ENCODE measurements at regions not wholly inside any gene's neighbourhood (a gene's known extent, or its start where the extent isn't known, plus 50 kb on each side); places are given as distances from the start of the nearest gene placed in this dataset.

DNA sequence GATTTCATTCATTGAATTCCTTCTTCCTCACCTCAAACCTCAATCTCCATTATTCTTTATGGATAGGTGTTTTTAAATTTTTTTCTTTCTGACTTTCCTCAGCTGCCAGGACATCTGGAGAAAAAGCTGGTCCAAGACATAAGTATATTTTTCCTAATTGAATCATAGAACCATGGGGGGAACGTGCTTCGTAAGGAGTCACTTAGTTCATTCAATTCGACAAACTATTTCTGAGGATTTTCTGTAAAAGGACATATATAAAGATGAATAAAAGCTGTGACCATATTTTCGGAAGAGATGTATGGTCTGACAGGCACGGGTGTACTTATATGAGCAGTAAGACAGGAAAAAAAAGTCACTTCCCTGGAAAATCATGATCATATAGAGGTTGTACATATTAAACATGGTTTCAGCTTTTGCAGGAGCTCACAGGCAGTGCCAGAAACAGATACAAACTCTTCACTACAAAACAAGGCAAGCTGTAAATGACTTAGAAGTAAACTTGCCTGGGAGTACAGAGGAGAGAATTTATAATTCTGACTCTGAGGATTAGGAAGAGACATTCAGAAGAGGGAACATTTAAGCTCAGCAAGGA is 88.2 kb upstream of the EGR2 start:
- TF ChIP-seq, protein P1, sequence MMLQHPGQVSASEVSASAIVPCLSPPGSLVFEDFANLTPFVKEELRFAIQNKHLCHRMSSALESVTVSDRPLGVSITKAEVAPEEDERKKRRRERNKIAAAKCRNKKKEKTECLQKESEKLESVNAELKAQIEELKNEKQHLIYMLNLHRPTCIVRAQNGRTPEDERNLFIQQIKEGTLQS (CRISPR knock-in tag; IDR thresholded peaks at IDR 0.05), result no peak
- no peak for TF ChIP-seq HES4 (CRISPR knock-in tag; IDR thresholded peaks at IDR 0.05; ENCODE audit: borderline replicate concordance)
- TF ChIP-seq, protein P2, sequence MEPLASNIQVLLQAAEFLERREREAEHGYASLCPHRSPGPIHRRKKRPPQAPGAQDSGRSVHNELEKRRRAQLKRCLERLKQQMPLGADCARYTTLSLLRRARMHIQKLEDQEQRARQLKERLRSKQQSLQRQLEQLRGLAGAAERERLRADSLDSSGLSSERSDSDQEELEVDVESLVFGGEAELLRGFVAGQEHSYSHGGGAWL (CRISPR knock-in tag; IDR thresholded peaks at IDR 0.05), result no peak
- TF ChIP-seq SALL1 (CRISPR knock-in tag; IDR thresholded peaks at IDR 0.05), result no peak
- TF ChIP-seq, protein P3, sequence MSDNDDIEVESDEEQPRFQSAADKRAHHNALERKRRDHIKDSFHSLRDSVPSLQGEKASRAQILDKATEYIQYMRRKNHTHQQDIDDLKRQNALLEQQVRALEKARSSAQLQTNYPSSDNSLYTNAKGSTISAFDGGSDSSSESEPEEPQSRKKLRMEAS (IDR thresholded peaks at IDR 0.05), result no peak
- no peak for TF ChIP-seq ZNF7 (CRISPR knock-in tag; IDR thresholded peaks at IDR 0.05)
- TF ChIP-seq, protein P4, sequence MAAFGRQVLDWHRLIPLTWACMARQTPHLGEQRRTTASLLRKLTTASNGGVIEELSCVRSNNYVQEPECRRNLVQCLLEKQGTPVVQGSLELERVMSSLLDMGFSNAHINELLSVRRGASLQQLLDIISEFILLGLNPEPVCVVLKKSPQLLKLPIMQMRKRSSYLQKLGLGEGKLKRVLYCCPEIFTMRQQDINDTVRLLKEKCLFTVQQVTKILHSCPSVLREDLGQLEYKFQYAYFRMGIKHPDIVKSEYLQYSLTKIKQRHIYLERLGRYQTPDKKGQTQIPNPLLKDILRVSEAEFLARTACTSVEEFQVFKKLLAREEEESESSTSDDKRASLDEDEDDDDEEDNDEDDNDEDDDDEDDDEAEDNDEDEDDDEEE (CRISPR knock-in tag; IDR thresholded peaks at IDR 0.05), result no peak
- TF ChIP-seq ZSCAN25 (CRISPR knock-in tag; IDR thresholded peaks at IDR 0.05), result no peak
- no peak for TF ChIP-seq KDM3A (CRISPR knock-in tag; IDR thresholded peaks at IDR 0.05; ENCODE audit: low read depth)
- no peak for TF ChIP-seq ZNF598 (CRISPR knock-in tag; IDR thresholded peaks at IDR 0.05; ENCODE audit: borderline replicate concordance)
- TF ChIP-seq MED8 (CRISPR knock-in tag; IDR thresholded peaks at IDR 0.05; ENCODE audit: insufficient replicate concordance), result no peak
- CTCF ChIA-PET (ENCODE audit: low intra/inter-chr PET ratio, low total read pairs), result no interaction called here
- in situ Hi-C loops (cut with HindIII; ENCODE audit: extremely low pct_ligation_motif_present, low pct_unique_long_range_greater_than_20kb) (no loop called here), intact Hi-C loops (cut with micrococcal nuclease; ENCODE audit: unreplicated experiment) (no loop called here)
- no peak overlapping the region for H3K4me3 ChIP-seq (replicated peaks in 1 of 3; ENCODE audit: insufficient read depth in 1 of 3, low read depth in 2 of 3, low read length in 3 of 3)
- ATAC-seq (no peak), DNase-seq (ENCODE audit: low spot score) (no peak), FAIRE-seq (no peak)
- no peaks in the 10 kb centered on the region for H4K20me1 ChIP-seq (ENCODE audit: insufficient read depth, low read length)
- 0% methylated on average over 5 of the region's 5 CpGs for WGBS (ENCODE audit: low lambda C conversion rate)
- H3K36me3 ChIP-seq (replicated peaks in 1 of 2; ENCODE audit: control insufficient read depth in 1 of 2, insufficient read depth in 2 of 2, low read length in 2 of 2), result no peaks in the 10 kb centered on the region
- H3K27me3 ChIP-seq (ENCODE audit: control insufficient read depth in 1 of 2, insufficient read depth in 2 of 2, low read length in 2 of 2), result no peaks in the 10 kb centered on the region
- POLR2A ChIA-PET, result no interaction called here
- H3K79me2 ChIP-seq (ENCODE audit: insufficient read depth, low read length), result no peaks in the 10 kb centered on the region
- H2AFZ ChIP-seq (ENCODE audit: low read length), result no peak overlapping the region
- H3K4me1 ChIP-seq (ENCODE audit: insufficient read depth, low read length), result no peaks in the 10 kb centered on the region
- no peak overlapping the region for H3K4me2 ChIP-seq (ENCODE audit: low read depth, low read length)
- no peak overlapping the region for H3K27ac ChIP-seq (ENCODE audit: extremely low read length, insufficient read depth, low read length)
- no peak overlapping the region for H3K9ac ChIP-seq (ENCODE audit: insufficient read depth, low read depth, low read length)
- H3K9me3 ChIP-seq (ENCODE audit: low read length), result no peaks in the 10 kb centered on the region
- BruUV-seq (replicated peaks), result no TSS peak
